HepG2 (cell line): ENCODE measurements at regions not wholly inside any gene's neighbourhood (a gene's known extent, or its start where the extent isn't known, plus 50 kb on each side); places are given as distances from the start of the nearest gene placed in this dataset.

ENCODE experiments used
- ATAC-seq: fragments of 200-7000 bp; cut with Tn5 transposase; 3 replicates; pipeline ENCODE4 v1.9.1; 2020; ENCODE audit warnings: mild to moderate bottlenecking, moderate library complexity
- BruUV-seq: library from RNA; stranded (reverse); fragments of 400-500 nt; replicated peaks from 2 replicates; lab custom pipeline; 2021; lab: Mats Ljungman, UMichigan
- CTCF ChIA-PET: fragments of 300-600 bp; formaldehyde crosslinking; extraction: SDS; loops from one replicate; lab custom pipeline; 2021; ENCODE audit warnings: low total read pairs, inconsistent platforms, low intra/inter-chr PET ratio; lab: Yijun Ruan, JAX
- POLR2A ChIA-PET: fragments of 350-600 bp; sonication (Branson Sonifier 250); formaldehyde crosslinking; loops from one replicate; lab custom pipeline; 2020; ENCODE audit warnings: antibody characterized with exemption, inconsistent platforms; lab: Yijun Ruan, JAX
- DNase-seq: peaks from one replicate; pipeline ENCODE4 v3.0.0-alpha.2; 2015; ENCODE audit warnings: low spot score
- FAIRE-seq: peaks from 3 replicates; lab custom pipeline; 2011; peaks lifted over from hg19 to GRCh38; lab: Jason Lieb, UNC
- H2AFZ ChIP-seq: one replicate; pipeline ENCODE4 v1.6.1; 2011; ENCODE audit warnings: low read length, inconsistent platforms
- H3K27ac ChIP-seq: fragments of 300-600 bp; 3 replicates; pipeline ENCODE4 v1.8.0; 2011; ENCODE audit warnings: mixed run types, mild to moderate bottlenecking, mixed read lengths, low read length, inconsistent platforms; ENCODE audit not compliant: insufficient read depth; ENCODE audit errors: extremely low read length
- H3K27me3 ChIP-seq, 2 experiments: fragments of 200-600 bp in 1 of 2; 2 replicates in 1 of 2; 3 replicates in 1 of 2; pipeline versions ENCODE4 v1.6.0 to v1.8.0; 2011; ENCODE audit warnings: low read length in 2 of 2, mild to moderate bottlenecking in 2 of 2, moderate library complexity in 2 of 2, inconsistent platforms in 1 of 2; ENCODE audit not compliant: insufficient read depth in 2 of 2, control insufficient read depth in 1 of 2
- H3K36me3 ChIP-seq, 2 experiments: fragments of 200-600 bp in 1 of 2; replicated peaks in 1 of 2; 2 replicates in 1 of 2; 3 replicates in 1 of 2; pipeline versions ENCODE4 v1.5.1 to v1.8.0; 2011; ENCODE audit warnings: low read length in 2 of 2, inconsistent platforms in 1 of 2; ENCODE audit not compliant: insufficient read depth in 2 of 2, control insufficient read depth in 1 of 2
- H3K4me1 ChIP-seq: 2 replicates; pipeline ENCODE4 v1.5.1; 2012; ENCODE audit warnings: low read length, inconsistent platforms; ENCODE audit not compliant: insufficient read depth
- H3K4me2 ChIP-seq: 2 replicates; pipeline ENCODE4 v1.6.0; 2011; ENCODE audit warnings: low read depth, low read length, inconsistent platforms
- H3K4me3 ChIP-seq, 3 experiments: fragments of 200-600 bp in 1 of 3; sonication (generic), shearing (Covaris generic) in 1 of 3; replicated peaks in 1 of 3; 2 replicates each; pipeline ENCODE4 v1.5.1; 2011 to 2016; ENCODE audit warnings: low read length in 3 of 3, inconsistent platforms in 2 of 3, low read depth in 2 of 3, mild to moderate bottlenecking in 2 of 3, control low read depth in 1 of 3, mixed read lengths in 1 of 3; ENCODE audit not compliant: insufficient read depth in 1 of 3
- H3K79me2 ChIP-seq: one replicate; pipeline ENCODE4 v1.6.1; 2011; ENCODE audit warnings: low read length, inconsistent platforms; ENCODE audit not compliant: insufficient read depth
- H3K9ac ChIP-seq: 2 replicates; pipeline ENCODE4 v1.6.0; 2011; ENCODE audit warnings: mild to moderate bottlenecking, low read depth, low read length, inconsistent platforms; ENCODE audit not compliant: insufficient read depth
- H3K9me3 ChIP-seq: 2 replicates; pipeline ENCODE4 v1.5.1; 2012; ENCODE audit warnings: mild to moderate bottlenecking, low read length
- H4K20me1 ChIP-seq: 2 replicates; pipeline ENCODE4 v1.6.0; 2011; ENCODE audit warnings: inconsistent platforms, mild to moderate bottlenecking, low read length, moderate library complexity; ENCODE audit not compliant: insufficient read depth
- CSRNP2 ChIP-seq: sonication (generic); formaldehyde crosslinking; conservative IDR thresholded peaks from 2 replicates; pipeline ENCODE4 v1.8.0; 2022; ENCODE audit warnings: low read depth, missing genetic modification reagents
- CTCF ChIP-seq: sonication (generic); formaldehyde crosslinking; IDR thresholded peaks from 2 replicates; pipeline ENCODE4 v1.5.0; 2020; ENCODE audit warnings: mild to moderate bottlenecking, missing genetic modification reagents, moderate library complexity
- GMEB2 ChIP-seq: IDR thresholded peaks from 2 replicates; pipeline ENCODE4 v1.6.1; 2016; ENCODE audit warnings: missing biosample characterization, missing genetic modification reagents, low read depth
- IRF1 ChIP-seq: sonication (generic); formaldehyde crosslinking; IDR thresholded peaks from 2 replicates; pipeline ENCODE4 v1.4.0; 2020; ENCODE audit warnings: low read depth, mild to moderate bottlenecking, missing genetic modification reagents
- MAZ ChIP-seq, 2 experiments: sonication (generic) in 1 of 2; formaldehyde crosslinking in 1 of 2; IDR thresholded peaks; 2 replicates each; pipeline versions ENCODE4 v1.5.0 to v1.6.1; 2012 to 2020; ENCODE audit warnings: low read depth in 2 of 2, mild to moderate bottlenecking in 2 of 2, borderline replicate concordance in 1 of 2, improper control_type of control experiment in 1 of 2, low read length in 1 of 2, missing genetic modification reagents in 1 of 2, moderate library complexity in 1 of 2
- NR2F6 ChIP-seq, 2 experiments: IDR thresholded peaks; 2 replicates each; pipeline ENCODE4 v1.6.1; 2016; ENCODE audit warnings: antibody characterized with exemption in 1 of 2, mild to moderate bottlenecking in 1 of 2
- SNRNP70 ChIP-seq: fragments of 200-400 bp; formaldehyde crosslinking; IDR thresholded peaks from 2 replicates; pipeline ENCODE4 v1.6.1; 2017; ENCODE audit warnings: mild to moderate bottlenecking, low read depth, low read length, moderate library complexity
- SP2 ChIP-seq: sonication (generic); formaldehyde crosslinking; IDR thresholded peaks from 2 replicates; pipeline ENCODE4 v1.5.1; 2020; ENCODE audit warnings: mild to moderate bottlenecking, missing genetic modification reagents
- SRSF1 ChIP-seq: fragments of 200-400 bp; formaldehyde crosslinking; optimal IDR thresholded peaks from 2 replicates; pipeline ENCODE3; 2017; ENCODE audit warnings: mild to moderate bottlenecking, low read depth, low read length, moderate library complexity
- ZNF101 ChIP-seq: sonication (generic); formaldehyde crosslinking; IDR thresholded peaks from 2 replicates; pipeline ENCODE4 v1.4.0; 2020; ENCODE audit warnings: mild to moderate bottlenecking, low read depth, missing genetic modification reagents, borderline replicate concordance
- ZNF326 ChIP-seq: sonication (generic); formaldehyde crosslinking; IDR thresholded peaks from 2 replicates; pipeline ENCODE4 v1.4.0; 2020; ENCODE audit warnings: missing genetic modification reagents, borderline replicate concordance
- ZNF513 ChIP-seq: sonication (generic); formaldehyde crosslinking; conservative IDR thresholded peaks from 2 replicates; pipeline ENCODE4 v1.5.0; 2020; ENCODE audit warnings: missing genetic modification reagents
- ZNF691 ChIP-seq: sonication (generic); formaldehyde crosslinking; IDR thresholded peaks from 2 replicates; pipeline ENCODE4 v1.4.0; 2020; ENCODE audit warnings: missing genetic modification reagents, low read depth, mild to moderate bottlenecking, borderline replicate concordance
- ZNF772 ChIP-seq: sonication (generic); formaldehyde crosslinking; IDR thresholded peaks from 2 replicates; pipeline ENCODE4 v1.5.0; 2020; ENCODE audit warnings: mild to moderate bottlenecking, missing genetic modification reagents
- WGBS: methylation state at CpG from one replicate; pipeline ENCODE4 v1.1.6; 2017; ENCODE audit warnings: low lambda C conversion rate; 5-methylcytosine and 5-hydroxymethylcytosine counted together
- in situ Hi-C: cut with HindIII; loops from 2 replicates; pipeline ENCODE4 v1.10.0; 2017; ENCODE audit warnings: low pct_unique_long_range_greater_than_20kb; ENCODE audit not compliant: extremely low pct_ligation_motif_present
- intact Hi-C: fragments of 100-400 bp; cut with micrococcal nuclease; formaldehyde crosslinking; loops from one replicate; pipeline ENCODE4 v1.10.0; 2022; ENCODE audit not compliant: unreplicated experiment

- no peak for TF ChIP-seq MAZ (IDR thresholded peaks at IDR 0.05; ENCODE audit: borderline replicate concordance, low read depth, low read length)
- no peak for TF ChIP-seq MAZ (CRISPR knock-in tag; IDR thresholded peaks at IDR 0.05; ENCODE audit: low read depth)
- TF ChIP-seq NR2F6 (IDR thresholded peaks at IDR 0.05) = no peak
- no peak for TF ChIP-seq NR2F6 (CRISPR knock-in tag; IDR thresholded peaks at IDR 0.05)
- no peak for TF ChIP-seq ZNF772 (CRISPR knock-in tag)
Measured at GRCh38 chr19:27905074-27905473, 1307.9 kb downstream of the UQCRFS1 start (continued).

- 29% methylated on average over 3 of the region's 3 CpGs for WGBS
- Histone ChIP-seq H3K9me3 (peaks cover 100% of the 10 kb centered on the region), H3K27me3 (no peaks in the 10 kb centered on the region), H3K9ac (no peak overlapping the region), H4K20me1 (no peaks in the 10 kb centered on the region), H3K4me2 (no peak overlapping the region), H2AFZ (no peak overlapping the region), H3K79me2 (no peaks in the 10 kb centered on the region), H3K36me3 (no peaks in the 10 kb centered on the region), H3K4me3 (no peak overlapping the region), H3K27ac (no peak overlapping the region), H3K4me1 (no peaks in the 10 kb centered on the region)
- in situ Hi-C loops = no loop called here
- no peak for DNase-seq
- ChIA-PET CTCF (no interaction called here), POLR2A (no interaction called here)
- intact Hi-C loops = no loop called here
- FAIRE-seq = no peak
- no peak for ATAC-seq
- no TSS peak for BruUV-seq
- TF ChIP-seq SRSF1 (no peak), SNRNP70 (no peak), GMEB2 (no peak), ZNF513 (no peak), ZNF326 (CRISPR knock-in tag) (no peak), SP2 (CRISPR knock-in tag) (no peak), CTCF (CRISPR knock-in tag) (no peak), IRF1 (CRISPR knock-in tag) (no peak), ZNF101 (CRISPR knock-in tag) (no peak), ZNF691 (CRISPR knock-in tag) (no peak), CSRNP2 (no peak)
Measured at GRCh38 chr19:27901078-27901477, 1311.9 kb downstream of the UQCRFS1 start.
